Kasumi-1 (cell line): ENCODE measurements at regions not wholly inside any gene's neighbourhood (a gene's known extent, or its start where the extent isn't known, plus 50 kb on each side); places are given as distances from the start of the nearest gene placed in this dataset.
A peak's percentile ranks its signal among the peaks of the same experiment; 100 is the strongest.

Experiments
- DNase-seq, 2 experiments: peaks; one replicate each; lab custom pipeline; 2025; lab: John Stamatoyannopoulos, UW

- no peak for DNase-seq
Measured at GRCh38 chr3:64888840-64889392, 201.1 kb upstream of the ADAMTS9 start.

GRCh38 chr3:64888165-64888564 lies 200.4 kb upstream of the ADAMTS9 start:
- no peak for DNase-seq

GRCh38 chr3:64885055-64885454 lies 197.3 kb upstream of the ADAMTS9 start:
- no peak for DNase-seq

- DNase-seq = no peak
Measured at GRCh38 chr3:64884536-64884935, 196.7 kb upstream of the ADAMTS9 start.

GRCh38 chr3:64880916-64881315 lies 193.1 kb upstream of the ADAMTS9 start:
- peak; percentile 76 to 82 for DNase-seq

- DNase-seq = no peak
Measured at GRCh38 chr3:64878362-64878761, 190.6 kb upstream of the ADAMTS9 start.

GRCh38 chr3:64873400-64873799 lies 185.6 kb upstream of the ADAMTS9 start:
- DNase-seq = no peak

- DNase-seq = no peak
Measured at GRCh38 chr3:64872345-64872744, 184.5 kb upstream of the ADAMTS9 start.

GRCh38 chr3:64871834-64872249 lies 184.0 kb upstream of the ADAMTS9 start:
- no peak for DNase-seq

GRCh38 chr3:64870876-64871646 lies 183.3 kb upstream of the ADAMTS9 start:
- DNase-seq = no peak

GRCh38 chr3:64867224-64867623 lies 179.4 kb upstream of the ADAMTS9 start:
- DNase-seq = no peak

GRCh38 chr3:64865839-64866570 lies 178.2 kb upstream of the ADAMTS9 start:
- DNase-seq = no peak

GRCh38 chr3:64863226-64864212 lies 175.7 kb upstream of the ADAMTS9 start:
- no peak for DNase-seq

- no peak for DNase-seq
Measured at GRCh38 chr3:64861684-64862083, 173.9 kb upstream of the ADAMTS9 start.

GRCh38 chr3:64860536-64860870 lies 172.7 kb upstream of the ADAMTS9 start:
- DNase-seq = no peak

GRCh38 chr3:64859625-64860535 lies 172.1 kb upstream of the ADAMTS9 start:
- DNase-seq = peak; percentile 83 to 91

- no peak for DNase-seq
Measured at GRCh38 chr3:64856977-64857516, 169.2 kb upstream of the ADAMTS9 start.

- no peak for DNase-seq
Measured at GRCh38 chr3:64856106-64856505, 168.3 kb upstream of the ADAMTS9 start.

- no peak for DNase-seq
Measured at GRCh38 chr3:64853456-64853855, 165.7 kb upstream of the ADAMTS9 start.

- DNase-seq = no peak
Measured at GRCh38 chr3:64852738-64853137, 164.9 kb upstream of the ADAMTS9 start.

GRCh38 chr3:64848822-64849221 lies 161.0 kb upstream of the ADAMTS9 start:
- DNase-seq = no peak
